KMS-11 (cell line): ENCODE measurements at regions not wholly inside any gene's neighbourhood (a gene's known extent, or its start where the extent isn't known, plus 50 kb on each side); places are given as distances from the start of the nearest gene placed in this dataset.

Source experiments
- H2AFZ ChIP-seq: fragments of 200-600 bp; sonication (generic); 2 replicates; pipeline ENCODE4 v1.6.1; 2016; ENCODE audit warnings: antibody characterized with exemption, mixed run types, low read depth
- H3K27ac ChIP-seq: fragments of 200-600 bp; sonication (generic); 2 replicates; pipeline ENCODE4 v1.6.1; 2016; ENCODE audit warnings: mild to moderate bottlenecking, mixed run types
- H3K27me3 ChIP-seq: fragments of 200-600 bp; sonication (generic); 2 replicates; pipeline ENCODE4 v1.6.1; 2017; ENCODE audit warnings: mild to moderate bottlenecking, low read depth, mixed run types, moderate library complexity; ENCODE audit not compliant: insufficient read depth
- H3K36me3 ChIP-seq: fragments of 200-600 bp; sonication (generic); 2 replicates; pipeline ENCODE4 v1.6.1; 2017; ENCODE audit warnings: mild to moderate bottlenecking, mixed run types; ENCODE audit not compliant: insufficient read depth
- H3K4me1 ChIP-seq: fragments of 200-600 bp; sonication (generic); 2 replicates; pipeline ENCODE4 v1.6.1; 2016; ENCODE audit warnings: mild to moderate bottlenecking, low read depth, mixed run types; ENCODE audit not compliant: poor library complexity, severe bottlenecking
- H3K4me2 ChIP-seq: fragments of 200-600 bp; sonication (generic); 2 replicates; pipeline ENCODE4 v1.7.0; 2016; ENCODE audit warnings: mild to moderate bottlenecking, mixed run types
- H3K4me3 ChIP-seq: fragments of 200-600 bp; sonication (generic); IDR thresholded peaks from 2 replicates; pipeline ENCODE4 v1.6.1; 2017; ENCODE audit warnings: low read depth, low read length, mixed read lengths; ENCODE audit not compliant: insufficient read depth
- H3K79me2 ChIP-seq: fragments of 200-600 bp; sonication (generic); 2 replicates; pipeline ENCODE4 v1.6.1; 2016; ENCODE audit warnings: low read depth, mixed run types; ENCODE audit not compliant: insufficient read depth
- H3K9ac ChIP-seq: fragments of 200-600 bp; sonication (generic); 2 replicates; pipeline ENCODE4 v1.6.1; 2016; ENCODE audit warnings: mild to moderate bottlenecking, mixed run types
- H4K20me1 ChIP-seq: fragments of 200-600 bp; sonication (generic); 2 replicates; pipeline ENCODE4 v1.6.1; 2016; ENCODE audit warnings: mild to moderate bottlenecking, mixed run types; ENCODE audit not compliant: insufficient read depth
- CTCF ChIP-seq: fragments of 200-600 bp; sonication (generic); conservative IDR thresholded peaks from 2 replicates; pipeline ENCODE4 v1.6.1; 2017; ENCODE audit warnings: low read depth, mild to moderate bottlenecking, antibody characterized with exemption, low read length, moderate library complexity, mixed read lengths

- Histone ChIP-seq H3K36me3 (no peaks in the 10 kb centered on the region), H3K4me3 (no peak overlapping the region), H4K20me1 (no peaks in the 10 kb centered on the region), H3K4me1 (no peaks in the 10 kb centered on the region), H3K4me2 (no peak overlapping the region), H3K27me3 (no peaks in the 10 kb centered on the region), H3K27ac (no peak overlapping the region), H3K79me2 (no peaks in the 10 kb centered on the region), H2AFZ (no peak overlapping the region), H3K9ac (no peak overlapping the region)
- no peak for TF ChIP-seq CTCF
Measured at GRCh38 chr4:159871141-159871540, 768.3 kb downstream of the RAPGEF2 start.

DNA sequence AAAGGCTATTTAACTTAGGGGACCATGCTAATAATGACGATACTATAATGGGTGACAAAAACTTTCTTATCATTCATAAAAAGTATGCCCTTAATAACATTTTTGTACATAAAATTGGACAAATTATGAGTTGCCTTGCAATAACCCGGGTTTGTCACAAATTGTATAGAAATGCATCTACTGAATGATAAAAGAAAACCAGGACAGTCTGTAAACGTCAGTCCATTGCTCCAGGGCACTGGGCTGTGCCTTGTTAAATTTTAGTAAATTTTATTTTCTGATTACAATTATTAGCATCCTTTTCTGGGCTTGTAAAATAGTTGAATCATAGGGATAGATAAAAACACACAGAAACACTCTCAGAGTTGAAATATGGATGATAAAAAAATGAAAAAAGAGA, 778.3 kb downstream of the RAPGEF2 start:
- no peaks in the 10 kb centered on the region for H3K4me1 ChIP-seq
- H3K9ac ChIP-seq, result no peak overlapping the region
- no peak overlapping the region for H2AFZ ChIP-seq
- H3K36me3 ChIP-seq, result no peaks in the 10 kb centered on the region
- H3K27me3 ChIP-seq, result no peaks in the 10 kb centered on the region
- no peaks in the 10 kb centered on the region for H3K79me2 ChIP-seq
- no peak overlapping the region for H3K4me3 ChIP-seq
- no peak for TF ChIP-seq CTCF
- no peak overlapping the region for H3K4me2 ChIP-seq
- H3K27ac ChIP-seq, result no peak overlapping the region
- no peaks in the 10 kb centered on the region for H4K20me1 ChIP-seq

- no peak overlapping the region for H3K27ac ChIP-seq
- no peaks in the 10 kb centered on the region for H3K79me2 ChIP-seq
- no peaks in the 10 kb centered on the region for H3K36me3 ChIP-seq
- no peak overlapping the region for H3K4me3 ChIP-seq
- no peak overlapping the region for H3K9ac ChIP-seq
- no peak overlapping the region for H2AFZ ChIP-seq
- H3K4me2 ChIP-seq, result no peak overlapping the region
- no peaks in the 10 kb centered on the region for H3K27me3 ChIP-seq
- no peaks in the 10 kb centered on the region for H3K4me1 ChIP-seq
- H4K20me1 ChIP-seq, result no peaks in the 10 kb centered on the region
- TF ChIP-seq CTCF, result no peak
Measured at GRCh38 chr4:159884989-159885388, 782.1 kb downstream of the RAPGEF2 start.

- H3K27ac ChIP-seq, result no peak overlapping the region
- no peaks in the 10 kb centered on the region for H3K27me3 ChIP-seq
- H3K79me2 ChIP-seq, result no peaks in the 10 kb centered on the region
- H3K4me3 ChIP-seq, result no peak overlapping the region
- H3K9ac ChIP-seq, result no peak overlapping the region
- H4K20me1 ChIP-seq, result no peaks in the 10 kb centered on the region
- H3K4me1 ChIP-seq, result no peaks in the 10 kb centered on the region
- H2AFZ ChIP-seq, result no peak overlapping the region
- no peak overlapping the region for H3K4me2 ChIP-seq
- no peaks in the 10 kb centered on the region for H3K36me3 ChIP-seq
- TF ChIP-seq CTCF, result no peak
Measured at GRCh38 chr4:159899596-159899995, 796.7 kb downstream of the RAPGEF2 start.

DNA sequence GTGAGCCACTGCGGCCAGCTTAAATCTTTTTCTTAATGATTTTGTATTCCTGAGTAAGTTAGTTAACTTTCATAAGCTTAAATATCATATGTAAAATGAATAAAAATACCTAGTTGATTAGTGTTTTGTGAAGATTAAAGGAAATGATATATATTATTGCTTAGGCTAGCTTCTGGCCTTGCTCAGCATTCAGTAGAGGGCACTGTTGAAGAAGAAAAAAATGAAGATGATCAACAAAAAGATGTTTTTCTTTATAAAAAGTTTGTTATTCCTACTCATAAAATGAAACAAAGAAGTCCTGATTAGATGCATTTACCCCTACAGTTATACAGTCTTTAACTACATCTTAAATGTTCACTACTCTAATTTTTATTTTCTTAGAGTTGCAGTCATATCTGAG, 797.7 kb downstream of the RAPGEF2 start:
- Histone ChIP-seq H3K9ac (no peak overlapping the region), H3K79me2 (no peaks in the 10 kb centered on the region), H4K20me1 (no peaks in the 10 kb centered on the region), H3K4me1 (no peaks in the 10 kb centered on the region), H3K36me3 (no peaks in the 10 kb centered on the region), H3K4me2 (no peak overlapping the region), H3K4me3 (no peak overlapping the region), H2AFZ (no peak overlapping the region), H3K27me3 (no peaks in the 10 kb centered on the region), H3K27ac (no peak overlapping the region)
- TF ChIP-seq CTCF, result no peak
